SU-DHL-6 (cell line): ENCODE measurements at regions not wholly inside any gene's neighbourhood (a gene's known extent, or its start where the extent isn't known, plus 50 kb on each side); places are given as distances from the start of the nearest gene placed in this dataset.

Experiments
- CTCF ChIP-seq: fragments of 200-600 bp; sonication (generic); IDR thresholded peaks from one replicate; pipeline ENCODE4 v1.5.1; 2017; ENCODE audit warnings: antibody characterized with exemption, mild to moderate bottlenecking, low read length, moderate library complexity; ENCODE audit not compliant: insufficient read depth, poor library complexity, severe bottlenecking
- EZH2phosphoT487 ChIP-seq: fragments of 200-600 bp; sonication (generic), shearing (Covaris generic); conservative IDR thresholded peaks from 2 replicates; pipeline ENCODE4 v1.6.1; 2018; ENCODE audit warnings: mild to moderate bottlenecking, antibody characterized with exemption, low read length, moderate library complexity, mixed read lengths

DNA sequence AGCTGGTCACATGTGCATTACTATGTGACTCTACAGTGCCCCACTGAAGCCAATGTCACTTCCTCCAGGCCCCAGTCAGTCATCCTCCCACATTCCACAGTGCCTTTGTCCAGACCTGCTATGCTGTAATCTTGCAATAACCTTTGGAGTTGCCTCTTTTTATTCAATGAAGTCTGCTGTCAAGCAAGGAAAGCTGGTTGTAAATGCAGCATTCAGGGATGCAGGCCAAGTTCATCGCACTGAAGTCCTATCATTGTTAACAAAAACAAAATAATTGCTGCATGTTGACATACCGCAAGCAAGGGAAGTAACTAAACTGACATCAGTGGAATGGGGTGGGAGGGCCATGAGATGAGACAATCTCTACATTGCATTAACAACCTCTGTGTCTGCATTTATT, 131.2 kb upstream of the CDYL start:
- no peak for TF ChIP-seq CTCF
- TF ChIP-seq EZH2phosphoT487 = no peak
